Breast epithelium (tissue), 4 donors: ENCODE measurements at regions not wholly inside any gene's neighbourhood (a gene's known extent, or its start where the extent isn't known, plus 50 kb on each side); places are given as distances from the start of the nearest gene placed in this dataset.

Source experiments
- DNase-seq, 2 donors: peaks; one replicate each; pipeline ENCODE4 v3.0.0-alpha.2; 2019; ENCODE audit warnings: low spot score in 2 of 2
- H3K27ac ChIP-seq, 2 donors: fragments of 200-600 bp; sonication (generic) in 1 of 2; one replicate each; pipeline ENCODE4 v1.5.1; 2016 to 2019; ENCODE audit warnings: mild to moderate bottlenecking in 1 of 2
- H3K27me3 ChIP-seq, 2 donors: fragments of 200-600 bp; sonication (generic) in 1 of 2; one replicate each; pipeline versions ENCODE4 v1.5.1 to v1.6.0; 2017 to 2019; ENCODE audit warnings: control low read depth in 1 of 2, mild to moderate bottlenecking in 1 of 2
- H3K36me3 ChIP-seq: fragments of 200-600 bp; one replicate; pipeline ENCODE4 v1.5.1; 2019
- H3K4me1 ChIP-seq, 2 donors: fragments of 200-600 bp; sonication (generic); one replicate each; pipeline ENCODE4 v1.5.1; 2016 to 2019; ENCODE audit warnings: control low read depth in 1 of 2
- H3K4me3 ChIP-seq, 3 donors: fragments of 200-600 bp; sonication (generic); 1 replicate in 2 of 3; 2 replicates in 1 of 3; pipeline ENCODE4 v1.5.1; 2016 to 2019; ENCODE audit warnings: mild to moderate bottlenecking in 3 of 3, moderate library complexity in 2 of 3
- H3K9me3 ChIP-seq, 2 donors: fragments of 200-600 bp; sonication (generic) in 1 of 2; one replicate each; pipeline ENCODE4 v1.5.1; 2016 to 2019; ENCODE audit warnings: control low read depth in 1 of 2
- CTCF ChIP-seq, 3 donors: fragments of 450-650 bp; IDR thresholded peaks; one replicate each; pipeline ENCODE4 v1.5.1; 2016 to 2017; ENCODE audit warnings: antibody characterized with exemption in 3 of 3, mild to moderate bottlenecking in 3 of 3, moderate library complexity in 3 of 3
- POLR2A ChIP-seq: fragments of 450-650 bp; IDR thresholded peaks from one replicate; pipeline ENCODE4 v1.6.1; 2016; ENCODE audit warnings: antibody characterized with exemption, mild to moderate bottlenecking, moderate library complexity
- POLR2AphosphoS5 ChIP-seq, 3 donors: sonication (generic); formaldehyde crosslinking; IDR thresholded peaks; one replicate each; pipeline ENCODE4 v1.6.1; 2017; ENCODE audit warnings: antibody characterized with exemption in 3 of 3
- intact Hi-C: fragments of 100-400 bp; cut with DNase I; formaldehyde crosslinking; loops from one replicate; pipeline ENCODE4 v1.15.1; 2023; ENCODE audit warnings: low total_unique reads

GRCh38 chr2:150140777-150141176, 346.7 kb downstream of the RND3 start:
- Histone ChIP-seq H3K27ac (no peak overlapping the region), H3K36me3 (no peaks in the 10 kb centered on the region), H3K9me3 (peaks cover 0 to under 1% of the 10 kb centered on the region in 2 donors), H3K4me3 (no peak overlapping the region), H3K27me3 (no peaks in the 10 kb centered on the region), H3K4me1 (no peaks in the 10 kb centered on the region)
- TF ChIP-seq POLR2A = no peak
- no peak for TF ChIP-seq POLR2AphosphoS5 (IDR thresholded peaks at IDR 0.05)
- TF ChIP-seq CTCF (IDR thresholded peaks at IDR 0.05) = no peak
- no peak for DNase-seq
- intact Hi-C loops = no loop called here

- Histone ChIP-seq H3K27ac (no peak overlapping the region), H3K36me3 (no peaks in the 10 kb centered on the region), H3K4me1 (no peaks in the 10 kb centered on the region), H3K27me3 (no peaks in the 10 kb centered on the region), H3K4me3 (no peak overlapping the region), H3K9me3 (no peaks in the 10 kb centered on the region)
- intact Hi-C loops = loop anchor here (10.0 kb wide), 1 partner anchor 266 kb away; no protein-coding TSS in a partner anchor
- TF ChIP-seq POLR2A (no peak), CTCF (IDR thresholded peaks at IDR 0.05) (no peak)
- no peak for DNase-seq
Measured at GRCh38 chr2:150138587-150138986, 348.9 kb downstream of the RND3 start.

GRCh38 chr2:150137338-150138069, 350.0 kb downstream of the RND3 start:
- H3K36me3 ChIP-seq = no peaks in the 10 kb centered on the region
- H3K27me3 ChIP-seq = no peaks in the 10 kb centered on the region
- H3K4me1 ChIP-seq = no peaks in the 10 kb centered on the region
- H3K9me3 ChIP-seq = no peaks in the 10 kb centered on the region
- intact Hi-C loops = loop anchor here (10.0 kb wide), 1 partner anchor 267 kb away; no protein-coding TSS in a partner anchor
- no peak overlapping the region for H3K27ac ChIP-seq
- no peak for DNase-seq
- H3K4me3 ChIP-seq = no peak overlapping the region
- TF ChIP-seq CTCF (IDR thresholded peaks at IDR 0.05) (no peak), POLR2AphosphoS5 (IDR thresholded peaks at IDR 0.05) (no peak), POLR2A (no peak)

GRCh38 chr2:150136893-150137292, 350.6 kb downstream of the RND3 start:
- no peak for DNase-seq
- no peak overlapping the region for H3K27ac ChIP-seq
- no peaks in the 10 kb centered on the region for H3K4me1 ChIP-seq
- intact Hi-C loops = loop anchor here (10.0 kb wide), 1 partner anchor 268 kb away; no protein-coding TSS in a partner anchor
- no peaks in the 10 kb centered on the region for H3K36me3 ChIP-seq
- no peaks in the 10 kb centered on the region for H3K9me3 ChIP-seq
- H3K4me3 ChIP-seq = no peak overlapping the region
- TF ChIP-seq CTCF (IDR thresholded peaks at IDR 0.05) = no peak
- no peaks in the 10 kb centered on the region for H3K27me3 ChIP-seq

GRCh38 chr2:150136401-150136800, 351.1 kb downstream of the RND3 start:
- no peak overlapping the region for H3K4me3 ChIP-seq
- H3K27me3 ChIP-seq = no peaks in the 10 kb centered on the region
- no peaks in the 10 kb centered on the region for H3K36me3 ChIP-seq
- intact Hi-C loops = loop anchor here (10.0 kb wide), 1 partner anchor 268 kb away; no protein-coding TSS in a partner anchor
- TF ChIP-seq POLR2A (no peak), CTCF (IDR thresholded peaks at IDR 0.05) (no peak), POLR2AphosphoS5 (IDR thresholded peaks at IDR 0.05) (no peak)
- DNase-seq = no peak
- H3K4me1 ChIP-seq = no peaks in the 10 kb centered on the region
- H3K9me3 ChIP-seq = no peaks in the 10 kb centered on the region
- H3K27ac ChIP-seq = no peak overlapping the region
